ENCODE measurements at regions not wholly inside any gene's neighbourhood (a gene's known extent, or its start where the extent isn't known, plus 50 kb on each side); places are given as distances from the start of the nearest gene placed in this dataset.
"Not testable (repeated sequence)": the region's sequence is repeated elsewhere in the genome, so short reads cannot be mapped to it uniquely, and the experiment has no call there.

DNA sequence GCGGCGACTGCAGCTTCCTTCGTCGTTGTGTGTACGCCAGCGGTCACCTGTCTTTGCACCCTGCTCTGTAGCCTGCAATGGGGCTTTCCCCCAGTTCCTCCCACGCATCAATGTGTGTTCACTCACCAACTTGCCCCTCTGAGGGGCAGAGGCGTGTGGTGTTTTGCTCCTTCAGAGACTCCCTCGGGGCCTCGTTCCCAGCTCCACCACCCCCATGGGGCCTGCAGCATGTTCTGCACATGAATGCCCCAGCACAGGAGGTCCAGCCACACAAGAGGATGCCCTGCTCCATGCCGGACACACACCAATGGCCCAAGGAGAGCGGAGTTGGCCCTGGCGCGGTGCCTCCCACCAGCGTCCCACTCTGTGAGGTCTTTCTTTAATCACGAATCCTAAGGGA, 196.8 kb downstream of the BANP start:
- not testable (repeated sequence) for DNase-seq, ATAC-seq

DNA sequence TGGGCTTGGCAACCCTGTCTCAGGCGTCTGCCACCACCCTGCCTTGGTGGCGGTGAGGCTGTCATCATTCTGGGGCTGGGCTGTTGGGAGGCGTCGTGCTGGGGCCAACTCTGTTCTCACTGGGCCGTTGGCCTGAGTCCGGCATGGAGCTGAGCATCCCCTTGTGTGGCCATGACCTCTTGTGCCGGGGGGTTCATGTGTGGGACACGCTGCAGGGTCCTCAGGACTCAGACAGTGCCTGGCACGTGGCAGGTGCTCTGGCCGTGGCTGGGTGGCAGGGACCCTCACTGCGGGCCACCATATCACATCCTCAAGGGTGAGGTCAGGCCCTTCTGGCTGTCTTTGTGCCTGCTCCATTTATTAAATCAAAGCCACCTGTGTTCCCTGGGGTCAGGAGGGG, 197.4 kb downstream of the BANP start:
- DNase-seq, ATAC-seq: not testable (repeated sequence)

DNA sequence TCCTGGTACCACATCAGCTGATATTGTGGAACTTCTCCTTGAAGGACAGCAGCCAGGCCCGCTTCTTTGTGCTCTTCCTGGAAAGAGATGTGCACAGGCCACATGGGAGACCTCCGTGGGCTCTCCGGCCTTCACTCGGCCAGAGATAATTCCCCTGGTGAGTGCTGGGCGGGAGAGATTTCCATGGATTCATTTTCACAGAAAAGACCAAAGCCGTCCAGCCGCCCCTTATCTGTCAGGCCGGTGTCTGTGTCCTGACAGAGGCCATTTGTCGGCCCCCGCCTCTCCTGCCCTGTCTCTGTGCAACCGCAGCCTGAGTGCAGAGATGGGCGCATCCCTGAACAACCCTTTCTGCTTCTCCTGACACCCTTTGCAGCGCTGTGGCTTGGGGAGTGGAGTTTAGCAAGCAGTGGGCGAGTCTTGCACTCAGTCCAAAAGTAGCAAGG, 197.9 kb downstream of the BANP start:
- DNase-seq, ATAC-seq: not testable (repeated sequence)

DNA sequence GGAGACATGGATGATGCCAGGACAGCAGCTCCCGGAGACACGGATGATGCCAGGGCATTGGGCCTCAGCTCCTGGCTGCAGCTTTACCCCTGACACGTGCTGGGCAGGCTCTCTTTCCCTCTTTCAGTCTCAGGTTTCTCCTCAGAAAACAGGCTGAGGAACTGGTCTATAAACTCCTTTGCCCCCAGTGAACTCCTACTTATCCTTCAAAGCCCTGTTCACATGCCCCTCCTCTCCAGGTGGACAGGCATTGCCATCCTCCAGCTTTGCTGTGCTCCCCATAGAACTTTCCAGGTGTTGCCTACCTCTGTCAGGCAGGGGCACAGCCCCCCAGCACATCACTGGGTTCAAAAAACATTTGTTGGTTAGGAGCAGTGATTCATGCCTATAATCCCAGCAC, 198.4 kb downstream of the BANP start:
- not testable (repeated sequence) for DNase-seq, ATAC-seq

DNA sequence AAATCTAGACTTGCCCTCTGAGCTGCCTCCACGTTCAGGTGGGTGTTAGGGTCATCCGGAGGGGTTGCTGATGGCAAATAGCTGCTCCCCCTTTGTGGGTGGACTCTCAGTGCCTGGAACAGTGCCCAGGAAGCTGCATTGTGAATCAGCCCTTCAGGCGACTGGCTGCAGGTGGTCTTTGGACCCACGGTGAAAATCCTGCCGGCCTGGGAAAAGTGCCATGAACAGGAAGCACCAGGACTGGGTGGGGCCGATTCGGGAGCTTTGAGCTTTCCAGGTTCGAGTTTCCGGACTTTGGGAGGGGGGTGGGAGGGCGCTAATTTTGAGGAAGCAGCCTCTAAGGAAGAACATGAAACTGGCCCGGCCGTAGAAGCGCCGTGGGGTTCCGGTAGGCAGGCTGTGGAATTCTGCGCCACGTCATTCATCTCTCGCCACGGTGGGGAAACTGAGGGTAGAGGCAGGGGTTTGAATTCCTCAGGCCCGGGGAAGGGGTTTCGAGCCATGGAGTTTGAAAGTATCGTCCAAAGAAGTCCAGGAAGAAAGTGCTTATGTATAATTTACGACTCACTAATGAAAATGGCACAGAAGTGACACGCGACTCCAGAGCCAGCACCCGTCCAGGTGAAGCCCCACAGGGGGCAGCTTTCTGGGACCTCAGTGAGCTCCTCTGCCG, 199.4 kb downstream of the BANP start:
- not testable (repeated sequence) for DNase-seq

DNA sequence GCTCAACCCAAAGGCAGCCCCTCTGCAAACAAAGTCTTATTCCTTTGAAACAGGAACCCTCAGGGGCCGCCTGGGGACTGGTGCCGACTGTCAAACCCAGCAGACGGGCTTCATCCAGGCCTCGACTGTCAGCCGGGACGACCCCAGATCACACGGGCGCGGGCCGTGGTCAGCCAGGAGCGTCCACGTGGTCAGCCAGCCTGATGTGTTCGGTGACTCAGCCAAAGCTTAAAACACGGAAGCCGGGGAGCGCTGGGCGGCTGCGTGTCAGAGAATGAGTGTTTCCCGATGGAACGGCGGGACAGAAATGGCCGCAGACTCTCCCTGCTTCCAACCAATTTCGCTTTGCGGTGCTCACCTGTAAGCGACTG, 199.9 kb downstream of the BANP start:
- ATAC-seq, DNase-seq: not testable (repeated sequence)

More for the DNA sequence above, 199.4 kb downstream of the BANP start:
- not testable (repeated sequence) for ATAC-seq

DNA sequence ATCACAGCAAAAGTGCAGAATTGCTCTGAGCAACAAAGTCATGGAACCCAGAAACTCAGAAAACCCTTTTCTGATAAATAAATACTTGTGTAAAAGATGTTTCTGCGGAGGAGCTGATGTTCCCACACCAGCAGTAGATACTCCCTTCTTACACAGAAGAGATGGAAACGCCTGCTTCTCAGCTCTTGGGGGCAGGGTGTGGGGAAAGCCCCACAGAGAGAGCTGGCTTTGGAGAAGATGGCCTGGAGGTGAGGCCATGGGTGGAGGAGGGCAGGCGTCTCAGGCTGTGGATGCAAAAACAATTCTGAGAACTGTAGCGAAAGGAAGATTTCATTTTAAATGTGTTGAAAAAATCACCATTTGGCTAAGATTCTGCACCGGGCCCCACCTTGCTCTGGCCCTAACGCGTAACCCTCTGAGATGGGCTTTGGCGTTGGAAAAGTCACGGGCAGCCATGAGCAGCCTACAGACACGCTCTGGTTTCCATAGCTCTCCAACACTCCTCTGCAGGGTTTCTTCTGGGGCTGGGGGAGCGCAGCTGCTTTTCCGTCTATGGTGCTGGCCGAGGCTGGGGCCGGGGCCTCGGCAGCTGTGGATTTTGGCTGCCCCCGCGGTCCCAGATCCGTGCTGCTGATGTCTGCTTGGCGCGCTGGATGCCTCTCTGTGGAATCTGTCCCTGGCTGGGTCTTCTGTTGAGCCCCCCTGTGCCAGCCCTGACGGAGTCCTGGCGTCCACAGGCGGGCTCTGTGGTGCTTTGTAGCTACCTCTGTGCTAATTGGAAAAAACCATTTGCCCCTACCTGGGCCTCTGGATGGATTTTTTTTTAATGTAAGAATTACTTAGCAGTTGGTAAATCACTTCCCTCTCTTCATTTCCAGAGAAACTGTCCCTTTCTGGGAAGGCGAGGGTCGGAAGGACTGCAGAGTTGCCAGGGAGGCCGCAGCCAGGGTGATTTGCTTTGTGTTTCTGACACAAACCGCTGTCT, 200.9 kb downstream of the BANP start:
- DNase-seq, ATAC-seq: not testable (repeated sequence)

DNA sequence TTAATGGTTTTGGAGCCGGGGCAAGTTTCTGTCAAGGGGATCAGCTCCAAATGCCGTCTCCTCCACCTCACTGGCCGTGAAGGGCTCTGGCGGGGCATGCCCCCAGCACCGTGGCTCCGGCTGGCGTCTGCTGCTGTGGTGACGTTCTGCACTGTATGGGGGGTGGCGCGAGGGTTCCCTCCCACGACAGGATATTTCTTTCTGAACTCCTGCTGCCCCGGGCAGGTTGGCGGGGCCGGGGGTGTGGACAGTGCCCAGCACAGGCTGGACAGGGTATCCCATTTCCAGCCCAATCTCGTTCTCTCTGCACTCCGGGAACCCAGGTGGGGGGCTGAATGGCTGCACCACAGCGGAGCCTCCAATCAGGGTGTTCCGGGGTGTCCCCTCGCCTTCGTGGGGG, 201.6 kb downstream of the BANP start:
- DNase-seq, ATAC-seq: not testable (repeated sequence)

DNA sequence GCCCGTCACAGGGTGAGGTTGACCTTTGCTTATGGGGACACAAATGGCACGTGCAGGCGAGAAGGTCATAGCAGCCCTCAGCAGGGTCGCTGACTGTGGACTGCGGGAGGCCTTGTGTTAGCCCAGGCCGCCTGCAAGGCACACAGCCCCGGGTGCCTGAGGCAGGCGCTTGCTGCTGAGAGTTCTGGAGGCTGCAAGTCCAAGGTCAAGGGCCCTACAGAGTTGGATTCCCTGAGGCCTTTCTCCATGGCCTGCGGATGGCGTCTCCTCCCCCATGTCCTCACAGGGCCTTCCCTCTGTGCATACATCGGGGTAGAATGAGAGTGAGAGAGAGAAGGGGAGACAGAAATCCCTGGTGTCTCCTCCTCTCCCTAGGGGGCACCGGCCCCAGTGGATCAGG, 202.3 kb downstream of the BANP start:
- not testable (repeated sequence) for DNase-seq
- ATAC-seq: peak; percentile 33

DNA sequence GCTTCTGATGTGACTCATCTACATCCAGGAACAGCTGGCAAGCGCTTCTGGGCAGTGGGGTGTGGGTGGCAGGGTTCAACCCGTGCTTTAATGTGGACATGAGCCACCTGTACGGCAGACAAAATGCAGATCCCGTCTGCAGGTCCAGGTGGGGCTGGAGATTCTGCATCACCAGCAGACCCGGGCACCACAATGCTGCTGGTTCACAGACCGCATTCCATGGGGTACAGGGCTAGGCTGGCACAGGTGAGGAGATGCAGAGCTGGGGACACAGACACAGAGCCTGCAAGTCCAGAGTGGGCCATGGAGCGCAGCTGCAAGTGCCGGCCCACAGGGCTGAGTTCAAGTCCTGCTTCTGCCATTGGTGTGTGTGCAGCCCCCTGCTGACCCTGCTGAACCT, 203.7 kb downstream of the BANP start:
- not testable (repeated sequence) for ATAC-seq, DNase-seq

DNA sequence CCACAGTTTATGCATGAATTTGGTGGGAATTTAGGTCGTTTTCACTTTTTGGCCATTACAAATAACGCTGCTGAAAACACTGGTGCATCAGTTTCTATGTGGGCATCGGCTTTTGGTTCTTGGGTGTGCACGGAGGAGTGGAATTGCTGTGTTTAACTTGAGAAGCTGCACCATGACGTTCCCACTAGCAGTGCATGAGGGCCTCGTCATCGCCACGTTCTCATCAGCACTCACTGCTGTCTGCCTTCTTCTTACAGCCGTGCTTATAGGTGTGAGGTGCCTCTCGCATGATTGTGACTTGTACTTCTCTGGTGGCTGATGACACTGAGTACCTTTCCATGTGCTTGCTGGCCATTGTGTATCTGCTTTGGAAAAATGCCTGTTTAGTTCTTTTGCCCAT, 204.4 kb downstream of the BANP start:
- ATAC-seq, DNase-seq: not testable (repeated sequence)

DNA sequence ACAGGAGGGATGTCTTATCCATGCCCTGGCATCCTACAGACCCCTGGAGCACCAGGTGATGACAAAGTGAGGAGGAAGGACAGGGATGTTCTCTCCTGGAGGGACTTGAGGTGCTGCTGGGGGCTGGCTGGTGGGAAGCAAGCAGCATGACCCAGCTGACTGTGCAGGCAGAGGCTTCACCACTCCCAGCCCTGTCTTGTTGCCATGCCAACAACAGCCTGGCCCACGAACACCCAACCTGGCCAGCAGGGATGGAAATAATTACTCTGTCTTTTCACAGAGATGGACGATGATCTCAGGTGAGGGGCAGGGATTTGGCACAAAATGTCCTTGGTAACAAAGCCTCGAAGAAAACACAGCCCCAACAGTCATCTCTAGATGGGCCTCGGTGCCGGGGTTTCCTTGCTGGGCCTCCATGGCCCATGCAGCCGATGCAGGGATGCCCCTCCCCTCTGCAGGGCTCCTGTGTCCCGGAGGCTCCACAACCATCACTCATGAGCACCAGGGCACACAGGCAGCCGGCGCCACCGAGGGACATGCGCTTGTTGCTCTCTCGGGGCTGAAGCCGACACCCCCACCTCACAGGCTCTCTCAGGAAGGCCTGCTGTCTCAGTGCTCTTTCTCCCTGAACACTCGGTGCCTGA, 205.5 kb downstream of the BANP start:
- DNase-seq, ATAC-seq: not testable (repeated sequence)

DNA sequence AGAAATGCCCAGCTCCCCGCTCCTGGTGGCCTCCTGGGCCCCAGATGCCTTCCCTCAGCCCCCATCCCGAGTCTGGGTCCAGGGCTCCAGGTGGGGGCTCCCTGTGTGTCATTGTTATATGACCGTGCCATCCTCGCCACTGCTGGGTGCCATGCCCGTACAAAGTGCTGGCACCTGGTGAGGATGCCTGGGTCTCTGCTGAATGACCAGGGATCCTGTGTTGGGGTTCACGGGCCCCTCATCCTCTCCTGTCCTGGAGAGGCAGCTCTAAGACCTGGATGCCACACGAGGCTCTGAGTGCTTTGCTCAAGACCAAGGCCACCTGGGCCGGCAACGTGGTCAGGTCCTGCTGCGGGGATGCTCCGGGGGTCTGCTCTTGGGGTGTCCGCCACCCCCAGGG, 206.5 kb downstream of the BANP start:
- not testable (repeated sequence) for ATAC-seq, DNase-seq

DNA sequence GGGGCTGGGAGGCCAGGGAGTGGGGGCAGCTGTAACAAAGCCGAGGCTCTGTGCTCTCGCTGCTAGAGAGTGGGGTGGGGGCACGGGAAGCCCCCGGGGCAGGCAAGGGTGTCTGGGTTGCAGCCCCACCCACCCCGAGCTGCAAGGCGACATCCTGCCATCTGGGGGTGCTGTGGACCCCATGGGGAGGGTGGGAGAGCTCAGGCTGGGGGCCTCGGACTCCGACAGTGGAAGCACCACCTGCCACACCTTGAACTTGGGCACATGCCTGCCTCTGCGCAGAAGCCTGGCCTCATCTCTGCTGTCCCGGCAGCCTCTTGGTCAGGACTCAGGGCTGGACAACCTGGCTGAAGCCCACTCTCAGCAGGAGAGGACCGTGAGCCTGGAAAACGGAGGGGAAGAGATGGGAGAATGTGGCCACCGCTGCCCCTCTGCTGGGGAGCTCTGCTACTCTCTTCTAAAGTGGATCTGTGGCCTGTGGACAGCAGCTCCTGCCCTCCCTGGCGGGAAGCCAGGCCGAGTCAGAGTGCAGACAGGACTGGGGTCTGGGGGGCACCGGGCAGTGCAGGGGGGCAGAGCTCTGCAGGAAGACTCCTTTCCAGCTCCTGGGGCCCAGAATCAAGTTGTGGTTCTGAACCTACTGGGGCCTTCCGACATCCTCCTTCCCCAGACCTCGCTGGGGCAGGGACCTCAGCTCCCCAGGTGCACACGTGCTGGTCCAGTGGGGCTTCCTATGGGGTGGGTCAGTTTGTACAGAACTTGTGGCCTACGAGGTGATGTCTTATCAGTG, 207.2 kb downstream of the BANP start:
- not testable (repeated sequence) for DNase-seq, ATAC-seq

DNA sequence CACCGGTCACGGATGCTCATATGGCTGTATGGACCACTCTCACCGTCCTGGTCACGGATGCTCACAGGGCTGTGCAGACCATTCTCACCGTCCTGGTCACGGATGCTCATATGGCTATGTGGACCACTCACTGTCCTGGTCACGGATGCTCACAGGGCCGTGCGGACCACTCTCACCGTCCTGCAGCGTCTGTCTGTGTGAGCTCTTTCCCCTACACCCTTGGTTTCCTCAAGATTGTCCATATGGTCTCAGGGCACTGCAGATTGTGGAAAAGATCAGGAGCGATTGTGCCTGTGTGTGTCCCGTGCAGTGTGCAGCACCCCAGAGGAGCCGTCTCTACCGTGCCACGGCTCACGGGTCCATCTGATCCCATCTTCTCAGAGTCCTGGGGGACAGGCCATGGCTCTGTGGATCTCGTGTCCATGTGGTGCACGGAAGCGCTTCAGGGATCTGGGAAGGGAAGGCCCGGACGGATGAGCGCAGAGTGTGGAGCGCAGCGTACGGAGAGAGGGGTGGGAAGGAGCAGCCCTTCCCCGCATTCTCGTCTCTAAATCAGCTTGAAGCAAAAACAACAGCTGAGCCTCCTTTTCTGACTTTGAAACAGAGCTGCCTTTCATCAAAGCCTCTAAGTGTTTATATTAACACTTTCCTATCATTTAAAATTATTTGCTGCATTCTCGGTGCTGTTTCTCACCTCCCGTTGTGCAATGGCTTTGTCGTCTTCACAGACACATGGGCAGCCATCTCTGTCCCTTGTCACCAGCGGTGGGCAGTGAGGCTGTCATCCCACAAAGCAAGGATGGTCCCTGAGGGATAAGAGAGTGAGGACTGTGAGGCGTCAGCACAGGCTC, 208.0 kb downstream of the BANP start:
- not testable (repeated sequence) for DNase-seq, ATAC-seq

DNA sequence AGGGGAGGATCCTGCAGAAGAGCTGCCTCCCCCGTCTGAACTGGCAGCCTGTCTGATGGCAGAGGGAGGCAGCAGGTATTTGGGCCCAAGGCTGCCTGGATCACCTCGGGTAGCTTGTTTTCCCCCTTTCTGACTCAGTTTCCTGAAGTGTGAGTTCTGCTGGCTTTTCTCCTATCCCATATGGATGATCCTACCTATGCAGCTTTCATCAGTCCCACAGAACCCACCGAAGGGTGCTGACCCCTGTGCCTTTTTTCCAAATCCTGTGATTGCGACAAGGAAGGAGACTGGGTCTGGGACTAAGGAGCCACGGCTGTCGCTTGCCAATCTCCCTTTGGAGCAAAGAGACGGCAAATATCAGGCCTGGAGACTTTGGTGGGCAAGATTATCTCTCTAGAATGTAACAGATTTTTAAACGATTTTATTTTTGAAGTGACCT, 208.7 kb downstream of the BANP start:
- not testable (repeated sequence) for DNase-seq, ATAC-seq

DNA sequence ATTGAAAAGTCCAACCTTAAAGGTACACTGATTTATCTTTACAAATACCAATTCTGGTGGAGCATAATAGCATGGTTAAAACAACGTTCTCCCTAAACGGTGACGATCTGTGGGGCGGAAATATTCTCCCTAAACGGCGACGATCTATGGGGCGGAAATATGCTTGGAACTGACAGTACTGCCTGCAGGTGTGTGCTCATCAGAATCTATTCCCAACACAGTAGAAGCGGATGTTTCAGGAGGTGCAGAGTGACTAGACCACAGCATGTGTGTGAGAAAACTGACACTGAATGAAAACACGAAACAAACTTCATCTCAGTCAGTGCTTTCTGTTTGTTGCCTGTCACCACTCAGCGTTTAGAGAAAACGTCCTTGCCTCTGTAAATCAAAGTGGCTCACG, 210.0 kb downstream of the BANP start:
- ATAC-seq, DNase-seq: not testable (repeated sequence)

DNA sequence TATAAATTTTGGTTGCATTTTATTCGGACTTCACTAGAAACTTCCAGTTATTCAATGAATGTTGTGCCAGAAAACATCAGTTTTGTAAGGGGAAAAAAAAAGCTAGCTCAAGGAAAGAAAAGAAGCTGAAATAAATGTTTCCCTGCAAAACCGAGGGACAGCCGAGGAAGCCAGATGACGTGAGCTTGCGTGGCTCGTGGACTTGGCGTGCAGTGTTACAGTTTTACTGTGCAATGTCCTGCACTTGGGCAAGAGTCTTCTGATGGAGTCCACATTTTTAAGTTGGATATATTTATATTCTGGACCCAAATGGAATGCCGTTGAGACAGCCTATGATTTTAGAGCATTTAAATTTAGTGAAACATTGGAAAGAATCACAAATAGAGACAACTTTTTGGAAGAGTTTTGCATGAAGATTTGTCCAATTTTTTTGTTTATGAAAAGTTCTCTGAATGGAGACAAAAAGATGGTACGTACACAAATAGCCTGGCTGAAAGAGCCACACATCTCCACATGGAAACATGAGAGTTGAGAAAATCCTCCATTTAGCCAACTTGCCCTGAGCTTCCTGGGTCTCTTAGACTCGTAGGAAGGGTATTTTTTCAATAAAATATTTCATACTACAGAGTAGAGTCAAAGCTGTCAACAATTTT, 210.5 kb downstream of the BANP start:
- DNase-seq, ATAC-seq: not testable (repeated sequence)

DNA sequence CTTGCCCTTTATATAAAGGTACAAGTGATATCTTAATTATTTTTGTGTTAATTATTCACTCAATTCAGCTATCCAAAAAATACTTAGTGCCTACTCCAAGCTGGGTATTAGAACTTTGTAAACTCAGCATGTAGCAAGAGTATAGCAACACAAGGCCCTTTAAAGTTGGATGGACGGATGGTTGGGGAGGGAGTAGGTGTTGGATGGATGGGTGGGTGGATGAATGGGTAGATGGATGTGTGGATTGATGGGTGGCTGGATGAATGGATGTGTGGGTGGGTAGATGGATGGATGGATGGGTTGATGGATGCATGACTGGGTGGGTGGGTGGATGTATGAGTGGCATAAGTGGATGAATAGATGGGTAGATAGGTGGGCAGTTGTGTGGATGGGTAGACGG, 211.5 kb downstream of the BANP start:
- ATAC-seq, DNase-seq: not testable (repeated sequence)

All from stimulated activated naive CD8-positive, alpha-beta T cell treated with anti-CD3 and anti-CD28 coated beads, Interleukin-15, Interleukin-2, amounts not matched to agents 100 U/mL and 50 U/mL, for 24 hours (primary cell).